ENCODE measurements at regions not wholly inside any gene's neighbourhood (a gene's known extent, or its start where the extent isn't known, plus 50 kb on each side); places are given as distances from the start of the nearest gene placed in this dataset.

- no peaks in the 10 kb centered on the region for H3K27me3 ChIP-seq
- intact Hi-C loops (cut with DNase I), result no loop called here
- no peak overlapping the region for H3K4me3 ChIP-seq
- DNase-seq (no peak), ATAC-seq (peak in 1 of 4 donors; percentile 56)
- no peak for TF ChIP-seq CTCF (IDR thresholded peaks at IDR 0.05)
- TF ChIP-seq POLR2A (IDR thresholded peaks at IDR 0.05), result no peak
- no peaks in the 10 kb centered on the region for H3K9me3 ChIP-seq
- H3K4me1 ChIP-seq, result peaks cover 0 to 40% (median 11%) of the 10 kb centered on the region in 12 donors
- WGBS, 4 donors, result 69 to 73% (median 72%) methylated on average over 6 of the region's 6 CpGs
- no peaks in the 10 kb centered on the region for H3K36me3 ChIP-seq
- H3K27ac ChIP-seq, result peak overlapping the region in 3 of 12 donors; percentile 14 to 35 (median 25)
Observed at GRCh38 chr3:178058629-178059028, 477.6 kb upstream of the KCNMB2 start.

GRCh38 chr3:178059119-178059518, 477.1 kb upstream of the KCNMB2 start:
- ATAC-seq (peak; percentile 33 to 66 (median 36)), DNase-seq (no peak)
- Histone ChIP-seq H3K36me3 (no peaks in the 10 kb centered on the region), H3K4me3 (no peak overlapping the region), H3K4me1 (peaks cover 0 to 40% (median 11%) of the 10 kb centered on the region in 12 donors), H3K27ac (peak overlapping the region in 3 of 12 donors; percentile 14 to 35 (median 25)), H3K27me3 (no peaks in the 10 kb centered on the region), H3K9me3 (no peaks in the 10 kb centered on the region)
- no peak for TF ChIP-seq CTCF (IDR thresholded peaks at IDR 0.05)
- TF ChIP-seq POLR2A (IDR thresholded peaks at IDR 0.05), result no peak
- intact Hi-C loops (cut with DNase I), result no loop called here

- H3K27ac ChIP-seq, result peak overlapping the region in 2 of 12 donors; percentile 25 to 35
- TF ChIP-seq CTCF (IDR thresholded peaks at IDR 0.05) (no peak), POLR2A (IDR thresholded peaks at IDR 0.05) (no peak)
- H3K4me1 ChIP-seq, result peaks cover 0 to 40% (median 11%) of the 10 kb centered on the region in 12 donors
- H3K36me3 ChIP-seq, result no peaks in the 10 kb centered on the region
- no peaks in the 10 kb centered on the region for H3K27me3 ChIP-seq
- no peaks in the 10 kb centered on the region for H3K9me3 ChIP-seq
- DNase-seq, result no peak
- no peak overlapping the region for H3K4me3 ChIP-seq
- intact Hi-C loops (cut with DNase I), result no loop called here
- no peak for ATAC-seq
- 88 to 92% (median 90%) methylated on average over 6 of the region's 6 CpGs for WGBS, 4 donors
Observed at GRCh38 chr3:178059836-178060235, 476.4 kb upstream of the KCNMB2 start.

GRCh38 chr3:178060407-178060806, 475.8 kb upstream of the KCNMB2 start:
- Histone ChIP-seq H3K36me3 (no peaks in the 10 kb centered on the region), H3K4me3 (no peak overlapping the region), H3K9me3 (no peaks in the 10 kb centered on the region), H3K4me1 (peaks cover 0 to 40% (median 11%) of the 10 kb centered on the region in 12 donors), H3K27me3 (no peaks in the 10 kb centered on the region), H3K27ac (peak overlapping the region in 4 of 12 donors; percentile 4 to 30 (median 26))
- intact Hi-C loops (cut with DNase I), result no loop called here
- peak in 3 of 4 donors; percentile 71 to 83 (median 82) for ATAC-seq
- TF ChIP-seq POLR2A (IDR thresholded peaks at IDR 0.05) (no peak), CTCF (IDR thresholded peaks at IDR 0.05) (no peak)
- 35 to 57% (median 54%) methylated on average over 2 of the region's 2 CpGs for WGBS, 4 donors
- peak in 1 of 5 donors; percentile 31 for DNase-seq

Measured in heart left ventricle (tissue), 16 donors.